HCEC 1CT (cell line): ENCODE measurements at regions not wholly inside any gene's neighbourhood (a gene's known extent, or its start where the extent isn't known, plus 50 kb on each side); places are given as distances from the start of the nearest gene placed in this dataset.
"Not testable (repeated sequence)": the region's sequence is repeated elsewhere in the genome, so short reads cannot be mapped to it uniquely, and the experiment has no call there.

Source experiments
- DNase-seq: peaks from one replicate; pipeline ENCODE4 v3.0.0-alpha.2; 2017

- no peak for DNase-seq
Measured at GRCh38 chr10:31190488-31190887, 128.5 kb upstream of the ZEB1 start.

DNA sequence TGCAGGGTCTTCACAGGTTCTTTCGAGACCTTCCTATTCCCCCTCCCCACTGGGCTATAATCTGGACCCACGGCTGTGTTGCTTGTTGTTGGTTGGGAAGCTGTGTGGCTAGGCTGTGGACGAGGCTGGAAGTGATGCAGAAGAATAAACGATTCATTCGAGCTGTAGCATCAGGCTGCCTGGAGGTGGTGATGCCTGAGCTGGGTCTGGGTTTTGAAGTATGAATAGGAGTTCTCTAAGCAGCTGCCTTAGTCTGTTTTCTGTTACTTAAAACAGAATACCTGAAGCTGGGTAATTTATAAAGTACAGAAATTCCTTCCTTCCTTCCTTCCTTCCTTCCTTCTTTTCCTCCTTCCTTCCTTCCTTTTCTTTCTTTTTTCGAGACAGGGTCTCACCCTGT is 126.5 kb upstream of the ZEB1 start:
- DNase-seq: no peak

GRCh38 chr10:31194986-31195385 is 124.0 kb upstream of the ZEB1 start:
- DNase-seq: no peak

DNA sequence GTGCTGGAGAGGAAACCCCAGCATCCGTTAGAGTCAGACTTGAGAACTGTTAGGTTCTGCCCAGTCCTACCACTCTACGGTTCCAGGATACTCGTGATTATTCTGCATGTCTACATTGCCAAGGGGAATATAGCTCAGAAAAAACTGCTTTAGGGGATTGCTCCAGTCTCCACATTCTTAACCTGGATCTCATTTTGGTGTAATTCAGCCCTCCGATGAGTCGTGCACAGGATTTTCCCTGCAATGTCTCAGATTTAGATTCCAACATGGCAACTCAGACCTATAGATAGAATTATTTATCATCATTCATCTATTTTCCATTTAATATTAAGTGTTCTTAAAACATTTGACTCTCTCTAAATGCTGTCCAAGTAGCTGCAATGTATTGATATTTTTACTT is 121.1 kb upstream of the ZEB1 start:
- DNase-seq: peak; percentile 53

GRCh38 chr10:31204090-31204489 is 114.9 kb upstream of the ZEB1 start:
- no peak for DNase-seq

DNA sequence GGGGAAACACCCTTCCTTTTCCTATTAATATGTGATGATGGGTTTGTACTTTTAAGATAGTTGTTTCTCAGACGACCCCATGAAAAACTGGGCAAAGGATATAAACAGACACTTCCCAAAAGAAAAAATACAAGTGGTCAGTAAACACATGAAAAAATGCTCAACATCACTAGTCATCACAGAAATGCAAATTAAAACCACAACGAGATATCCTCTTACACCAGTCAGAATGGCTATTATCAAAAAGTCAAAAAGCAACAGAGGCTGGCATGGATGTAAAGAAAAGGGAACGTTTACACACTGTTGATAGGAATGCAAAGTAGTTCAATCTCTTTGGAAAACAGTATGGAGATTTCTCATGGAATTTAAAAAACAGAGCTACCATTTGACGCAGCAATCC is 111.4 kb upstream of the ZEB1 start:
- peak; percentile 10 for DNase-seq

- DNase-seq: no peak
Measured at GRCh38 chr10:31209478-31209877, 109.5 kb upstream of the ZEB1 start.

- no peak for DNase-seq
Measured at GRCh38 chr10:31210190-31210589, 108.8 kb upstream of the ZEB1 start.

DNA sequence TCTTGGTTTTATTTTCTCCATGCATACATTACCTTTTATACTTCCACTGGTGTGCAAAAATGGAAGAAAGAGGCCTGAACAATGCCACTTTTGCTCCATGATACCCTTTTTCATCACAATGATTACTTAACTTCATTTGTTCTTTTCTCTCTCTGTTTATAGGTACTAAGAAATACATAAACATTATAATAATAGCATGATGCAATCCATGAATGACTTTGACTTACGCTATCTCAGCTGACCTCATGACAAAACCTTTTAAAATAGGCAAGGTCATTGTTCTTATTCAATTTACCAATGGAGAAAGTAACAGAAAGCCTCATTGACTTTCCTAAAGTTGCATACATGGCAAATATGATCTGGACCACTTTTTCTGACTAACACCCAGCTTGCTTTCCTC is 105.1 kb upstream of the ZEB1 start:
- DNase-seq: no peak

GRCh38 chr10:31215052-31215451 is 104.0 kb upstream of the ZEB1 start:
- no peak for DNase-seq

- DNase-seq: no peak
Measured at GRCh38 chr10:31219306-31219705, 99.7 kb upstream of the ZEB1 start.

GRCh38 chr10:31228780-31229179 is 90.2 kb upstream of the ZEB1 start:
- DNase-seq: not testable (repeated sequence)

- no peak for DNase-seq
Measured at GRCh38 chr10:31239961-31240360, 79.1 kb upstream of the ZEB1 start.

- peak; percentile 98 for DNase-seq
Measured at GRCh38 chr10:31242902-31243301, 76.1 kb upstream of the ZEB1 start.

DNA sequence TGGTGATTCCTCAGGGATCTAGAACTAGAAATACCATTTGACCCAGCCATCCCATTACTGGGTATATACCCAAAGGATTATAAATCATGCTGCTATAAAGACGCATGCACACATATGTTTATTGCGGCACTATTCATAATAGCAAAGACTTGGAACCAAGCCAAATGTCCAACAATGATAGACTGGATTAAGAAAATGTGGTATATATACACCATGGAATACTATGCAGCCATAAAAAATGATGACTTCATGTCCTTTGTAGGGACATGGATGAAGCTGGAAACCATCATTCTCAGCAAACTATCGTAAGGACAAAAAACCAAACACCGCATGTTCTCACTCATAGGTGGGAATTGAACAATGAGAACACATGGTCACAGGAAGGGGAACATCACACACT is 67.9 kb upstream of the ZEB1 start:
- DNase-seq: not testable (repeated sequence)

GRCh38 chr10:31253237-31253636 is 65.8 kb upstream of the ZEB1 start:
- no peak for DNase-seq

GRCh38 chr10:31261511-31262311 is 57.3 kb upstream of the ZEB1 start:
- peak; percentile 85 for DNase-seq

GRCh38 chr10:31262672-31263071 is 56.3 kb upstream of the ZEB1 start:
- peak; percentile 62 for DNase-seq

GRCh38 chr10:31263903-31264302 is 55.1 kb upstream of the ZEB1 start:
- DNase-seq: peak; percentile 34

- DNase-seq: no peak
Measured at GRCh38 chr10:31268444-31269303, 50.3 kb upstream of the ZEB1 start.
